Adrenal gland (tissue), 5 donors: ENCODE measurements at regions not wholly inside any gene's neighbourhood (a gene's known extent, or its start where the extent isn't known, plus 50 kb on each side); places are given as distances from the start of the nearest gene placed in this dataset.

Source experiments
- CTCF ChIP-seq, 6 experiments: fragments of 450-650 bp in 4 of 6; fragments of 200-600 bp in 2 of 6; sonication (generic) in 1 of 6; IDR thresholded peaks; 1 replicate in 5 of 6; 2 replicates in 1 of 6; pipeline versions ENCODE4 v1.5.1 to v1.8.0; 2016 to 2021; ENCODE audit warnings: antibody characterized with exemption in 6 of 6, mild to moderate bottlenecking in 2 of 6, moderate library complexity in 1 of 6
- POLR2A ChIP-seq, 2 donors: fragments of 450-650 bp; IDR thresholded peaks; one replicate each; pipeline ENCODE4 v1.6.1; 2017; ENCODE audit warnings: antibody characterized with exemption in 2 of 2, mild to moderate bottlenecking in 2 of 2, moderate library complexity in 1 of 2
- donor health status: DM: no; HTN: no; CAD: no.

GRCh38 chr6:6829872-6830685 lies 241.6 kb downstream of the LY86 start:
- TF ChIP-seq CTCF (IDR thresholded peaks at IDR 0.05) (no peak), POLR2A (IDR thresholded peaks at IDR 0.05) (no peak)
